Neural cell (in vitro differentiated cells): ENCODE measurements at regions not wholly inside any gene's neighbourhood (a gene's known extent, or its start where the extent isn't known, plus 50 kb on each side); places are given as distances from the start of the nearest gene placed in this dataset.

Experiments
- H2AFZ ChIP-seq: fragments of 200-600, 300-800 bp; sonication (generic), shearing (Covaris generic); 2 replicates; pipeline ENCODE4 v1.6.0; 2014; ENCODE audit warnings: low read depth, mild to moderate bottlenecking, antibody characterized with exemption, low read length, moderate library complexity
- H3F3A ChIP-seq: fragments of 200-600 bp; shearing (Covaris generic); 2 replicates; pipeline ENCODE4 v1.6.1; 2016; ENCODE audit warnings: mild to moderate bottlenecking, moderate library complexity, mixed read lengths, antibody characterized with exemption, low read length; ENCODE audit not compliant: insufficient read depth, poor library complexity, severe bottlenecking
- H3K27ac ChIP-seq: fragments of 200-600, 300-800 bp; sonication (generic), shearing (Covaris generic); 2 replicates; pipeline ENCODE4 v1.5.1; 2014; ENCODE audit warnings: mild to moderate bottlenecking, low read length, moderate library complexity
- H3K27me3 ChIP-seq: fragments of 300-800, 200-600 bp; sonication (generic), shearing (Covaris generic); 2 replicates; pipeline ENCODE4 v1.6.0; 2014; ENCODE audit warnings: mild to moderate bottlenecking, low read depth, low read length, moderate library complexity; ENCODE audit not compliant: insufficient read depth
- H3K36me3 ChIP-seq: fragments of 300-800, 200-600 bp; sonication (generic), shearing (Covaris generic); 2 replicates; pipeline ENCODE4 v1.5.1; 2014; ENCODE audit warnings: mild to moderate bottlenecking, antibody characterized with exemption, low read length, moderate library complexity; ENCODE audit not compliant: insufficient read depth
- H3K4me2 ChIP-seq: fragments of 300-800, 200-600 bp; sonication (generic), shearing (Covaris generic); 2 replicates; pipeline ENCODE4 v1.6.0; 2014; ENCODE audit warnings: mild to moderate bottlenecking, low read length
- H3K4me3 ChIP-seq: fragments of 300-800, 200-600 bp; sonication (generic), shearing (Covaris generic); 2 replicates; pipeline ENCODE4 v1.5.1; 2014; ENCODE audit warnings: mild to moderate bottlenecking, low read length, moderate library complexity
- H3K79me2 ChIP-seq: fragments of 200-600 bp; shearing (Covaris generic); replicated peaks from 2 replicates; pipeline ENCODE4 v1.6.0; 2014; ENCODE audit warnings: mild to moderate bottlenecking, low read length, moderate library complexity; ENCODE audit not compliant: insufficient read depth
- H3K9ac ChIP-seq: fragments of 300-800, 200-600 bp; sonication (generic), shearing (Covaris generic); 2 replicates; pipeline ENCODE4 v1.6.1; 2016; ENCODE audit warnings: mild to moderate bottlenecking, low read length, mixed read lengths
- H3K9me2 ChIP-seq: fragments of 200-600 bp; shearing (Covaris generic); 2 replicates; pipeline ENCODE4 v1.6.1; 2016; ENCODE audit warnings: mild to moderate bottlenecking, low read length, mixed read lengths; ENCODE audit not compliant: insufficient read depth
- H3K9me3 ChIP-seq: fragments of 200-600, 300-800 bp; sonication (generic), shearing (Covaris generic); 2 replicates; pipeline ENCODE4 v1.6.1; 2016; ENCODE audit warnings: mild to moderate bottlenecking, mixed run types, low read length, moderate library complexity, mixed read lengths
- H4K20me1 ChIP-seq: fragments of 200-600 bp; shearing (Covaris generic); 2 replicates; pipeline ENCODE4 v1.6.1; 2016; ENCODE audit warnings: mild to moderate bottlenecking, mixed run types; ENCODE audit not compliant: insufficient read depth
- EP300 ChIP-seq: fragments of 450-650 bp; conservative IDR thresholded peaks from 2 replicates; pipeline ENCODE4 v1.6.1; 2014; ENCODE audit warnings: antibody characterized with exemption, mild to moderate bottlenecking, moderate library complexity; ENCODE audit not compliant: poor library complexity, severe bottlenecking
- EZH2 ChIP-seq: fragments of 200-600, 300-800 bp; shearing (Covaris generic), sonication (generic); IDR thresholded peaks from 2 replicates; pipeline ENCODE4 v1.6.1; 2014; ENCODE audit warnings: antibody characterized with exemption, low read length, borderline replicate concordance, mild to moderate bottlenecking; ENCODE audit not compliant: insufficient read depth, poor library complexity, severe bottlenecking
- MXI1 ChIP-seq: fragments of 450-650 bp; conservative IDR thresholded peaks from 2 replicates; pipeline ENCODE4 v1.6.1; 2014; ENCODE audit warnings: antibody characterized with exemption, mild to moderate bottlenecking; ENCODE audit not compliant: poor library complexity, severe bottlenecking
- POLR2AphosphoS5 ChIP-seq: IDR thresholded peaks from 2 replicates; pipeline ENCODE4 v1.6.1; 2012
- RAD21 ChIP-seq: fragments of 450-650 bp; conservative IDR thresholded peaks from 2 replicates; pipeline ENCODE4 v1.6.1; 2014; ENCODE audit warnings: antibody characterized with exemption, mild to moderate bottlenecking, moderate library complexity
- SMC3 ChIP-seq: fragments of 450-650 bp; conservative IDR thresholded peaks from 2 replicates; pipeline ENCODE4 v1.6.1; 2014; ENCODE audit warnings: antibody characterized with exemption, mild to moderate bottlenecking, moderate library complexity; ENCODE audit not compliant: poor library complexity
- TAF1 ChIP-seq: IDR thresholded peaks from 2 replicates; pipeline ENCODE4 v1.6.1; 2012; ENCODE audit warnings: low read depth
- TF ChIP-seq, protein P1 (sequence below): fragments of 450-650 bp; IDR thresholded peaks from 2 replicates; pipeline ENCODE4 v1.5.1; 2014; ENCODE audit warnings: antibody characterized with exemption, mild to moderate bottlenecking, moderate library complexity; ENCODE audit not compliant: poor library complexity, severe bottlenecking
- TF ChIP-seq, protein P2 (sequence below): IDR thresholded peaks from 2 replicates; pipeline ENCODE4 v1.6.1; 2012; ENCODE audit warnings: borderline replicate concordance

DNA sequence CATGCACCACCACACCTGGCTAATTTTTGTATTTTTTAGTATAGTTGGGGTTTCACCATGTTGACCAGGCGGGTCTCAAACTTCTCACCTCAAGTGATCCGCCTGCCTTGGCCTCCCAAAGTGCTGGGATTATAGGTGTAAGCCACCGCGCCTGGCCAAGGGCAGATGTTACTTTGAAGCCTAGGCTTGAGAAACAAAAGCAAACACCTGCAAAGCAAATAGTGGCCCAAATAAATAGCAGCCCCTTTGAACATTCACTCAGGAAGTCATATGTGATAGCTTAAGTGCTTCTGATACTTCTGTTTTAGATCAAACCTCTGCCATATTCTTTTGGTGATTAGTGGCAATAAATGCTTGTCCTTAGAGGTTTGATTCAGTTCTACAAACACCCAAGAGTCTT is 404.5 kb upstream of the SMIM21 start:
- H3F3A ChIP-seq, result no peaks in the 10 kb centered on the region
- TF ChIP-seq POLR2AphosphoS5 (no peak), MXI1 (no peak), EZH2 (no peak), EP300 (no peak), TAF1 (no peak), RAD21 (no peak), SMC3 (no peak)
- TF ChIP-seq, protein P1, sequence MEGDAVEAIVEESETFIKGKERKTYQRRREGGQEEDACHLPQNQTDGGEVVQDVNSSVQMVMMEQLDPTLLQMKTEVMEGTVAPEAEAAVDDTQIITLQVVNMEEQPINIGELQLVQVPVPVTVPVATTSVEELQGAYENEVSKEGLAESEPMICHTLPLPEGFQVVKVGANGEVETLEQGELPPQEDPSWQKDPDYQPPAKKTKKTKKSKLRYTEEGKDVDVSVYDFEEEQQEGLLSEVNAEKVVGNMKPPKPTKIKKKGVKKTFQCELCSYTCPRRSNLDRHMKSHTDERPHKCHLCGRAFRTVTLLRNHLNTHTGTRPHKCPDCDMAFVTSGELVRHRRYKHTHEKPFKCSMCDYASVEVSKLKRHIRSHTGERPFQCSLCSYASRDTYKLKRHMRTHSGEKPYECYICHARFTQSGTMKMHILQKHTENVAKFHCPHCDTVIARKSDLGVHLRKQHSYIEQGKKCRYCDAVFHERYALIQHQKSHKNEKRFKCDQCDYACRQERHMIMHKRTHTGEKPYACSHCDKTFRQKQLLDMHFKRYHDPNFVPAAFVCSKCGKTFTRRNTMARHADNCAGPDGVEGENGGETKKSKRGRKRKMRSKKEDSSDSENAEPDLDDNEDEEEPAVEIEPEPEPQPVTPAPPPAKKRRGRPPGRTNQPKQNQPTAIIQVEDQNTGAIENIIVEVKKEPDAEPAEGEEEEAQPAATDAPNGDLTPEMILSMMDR, result no peak
- TF ChIP-seq, protein P2, sequence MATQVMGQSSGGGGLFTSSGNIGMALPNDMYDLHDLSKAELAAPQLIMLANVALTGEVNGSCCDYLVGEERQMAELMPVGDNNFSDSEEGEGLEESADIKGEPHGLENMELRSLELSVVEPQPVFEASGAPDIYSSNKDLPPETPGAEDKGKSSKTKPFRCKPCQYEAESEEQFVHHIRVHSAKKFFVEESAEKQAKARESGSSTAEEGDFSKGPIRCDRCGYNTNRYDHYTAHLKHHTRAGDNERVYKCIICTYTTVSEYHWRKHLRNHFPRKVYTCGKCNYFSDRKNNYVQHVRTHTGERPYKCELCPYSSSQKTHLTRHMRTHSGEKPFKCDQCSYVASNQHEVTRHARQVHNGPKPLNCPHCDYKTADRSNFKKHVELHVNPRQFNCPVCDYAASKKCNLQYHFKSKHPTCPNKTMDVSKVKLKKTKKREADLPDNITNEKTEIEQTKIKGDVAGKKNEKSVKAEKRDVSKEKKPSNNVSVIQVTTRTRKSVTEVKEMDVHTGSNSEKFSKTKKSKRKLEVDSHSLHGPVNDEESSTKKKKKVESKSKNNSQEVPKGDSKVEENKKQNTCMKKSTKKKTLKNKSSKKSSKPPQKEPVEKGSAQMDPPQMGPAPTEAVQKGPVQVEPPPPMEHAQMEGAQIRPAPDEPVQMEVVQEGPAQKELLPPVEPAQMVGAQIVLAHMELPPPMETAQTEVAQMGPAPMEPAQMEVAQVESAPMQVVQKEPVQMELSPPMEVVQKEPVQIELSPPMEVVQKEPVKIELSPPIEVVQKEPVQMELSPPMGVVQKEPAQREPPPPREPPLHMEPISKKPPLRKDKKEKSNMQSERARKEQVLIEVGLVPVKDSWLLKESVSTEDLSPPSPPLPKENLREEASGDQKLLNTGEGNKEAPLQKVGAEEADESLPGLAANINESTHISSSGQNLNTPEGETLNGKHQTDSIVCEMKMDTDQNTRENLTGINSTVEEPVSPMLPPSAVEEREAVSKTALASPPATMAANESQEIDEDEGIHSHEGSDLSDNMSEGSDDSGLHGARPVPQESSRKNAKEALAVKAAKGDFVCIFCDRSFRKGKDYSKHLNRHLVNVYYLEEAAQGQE, result no peak
- H3K36me3 ChIP-seq, result no peaks in the 10 kb centered on the region
- no peak overlapping the region for H2AFZ ChIP-seq
- no peaks in the 10 kb centered on the region for H3K79me2 ChIP-seq
- no peaks in the 10 kb centered on the region for H3K27me3 ChIP-seq
- no peaks in the 10 kb centered on the region for H4K20me1 ChIP-seq
- H3K4me2 ChIP-seq, result no peak overlapping the region
- H3K9me3 ChIP-seq, result no peaks in the 10 kb centered on the region
- no peaks in the 10 kb centered on the region for H3K9me2 ChIP-seq
- no peak overlapping the region for H3K27ac ChIP-seq
- H3K9ac ChIP-seq, result no peak overlapping the region
- no peak overlapping the region for H3K4me3 ChIP-seq

DNA sequence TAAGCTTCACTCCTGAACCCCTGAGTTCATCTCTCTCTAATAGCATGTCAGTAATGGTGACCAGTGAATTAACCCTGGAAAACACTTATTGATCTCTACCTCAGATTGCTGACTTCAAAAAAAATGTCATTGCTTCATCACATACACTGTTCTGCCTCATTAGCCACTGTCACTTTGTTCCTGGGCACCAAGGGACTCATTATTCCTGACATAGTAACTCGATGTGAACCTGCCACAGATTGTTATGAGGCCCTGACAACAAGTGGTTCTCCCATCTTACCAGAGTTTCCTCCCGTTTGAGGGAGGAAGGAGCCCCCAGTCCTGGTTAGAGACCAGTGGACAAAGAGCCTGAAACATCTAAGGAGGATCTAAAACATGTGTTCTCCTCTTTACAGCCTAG is 403.3 kb upstream of the SMIM21 start:
- Histone ChIP-seq H3F3A (no peaks in the 10 kb centered on the region), H3K4me3 (no peak overlapping the region), H3K4me2 (no peak overlapping the region), H3K9ac (no peak overlapping the region), H3K9me3 (no peaks in the 10 kb centered on the region), H3K9me2 (no peaks in the 10 kb centered on the region), H3K27me3 (no peaks in the 10 kb centered on the region), H3K79me2 (no peaks in the 10 kb centered on the region), H3K27ac (no peak overlapping the region), H3K36me3 (no peaks in the 10 kb centered on the region), H2AFZ (no peak overlapping the region), H4K20me1 (no peaks in the 10 kb centered on the region)
- TF ChIP-seq, protein P2, result no peak
- TF ChIP-seq MXI1 (no peak), EP300 (no peak), EZH2 (no peak), TAF1 (no peak), SMC3 (no peak), POLR2AphosphoS5 (no peak), RAD21 (no peak)
- TF ChIP-seq, protein P1, result no peak
